HG02763 (cell line): ENCODE measurements at regions not wholly inside any gene's neighbourhood (a gene's known extent, or its start where the extent isn't known, plus 50 kb on each side); places are given as distances from the start of the nearest gene placed in this dataset.

Experiments
- ATAC-seq: cut with Tn5 transposase; IDR thresholded peaks from one replicate; pipeline ENCODE4 v1.9.1; 2021; ENCODE audit warnings: mild to moderate bottlenecking, moderate library complexity; ENCODE audit not compliant: unreplicated experiment

- no peak for ATAC-seq
Observed at GRCh38 chr1:63710308-63710707, 63.5 kb upstream of the ROR1 start.

DNA sequence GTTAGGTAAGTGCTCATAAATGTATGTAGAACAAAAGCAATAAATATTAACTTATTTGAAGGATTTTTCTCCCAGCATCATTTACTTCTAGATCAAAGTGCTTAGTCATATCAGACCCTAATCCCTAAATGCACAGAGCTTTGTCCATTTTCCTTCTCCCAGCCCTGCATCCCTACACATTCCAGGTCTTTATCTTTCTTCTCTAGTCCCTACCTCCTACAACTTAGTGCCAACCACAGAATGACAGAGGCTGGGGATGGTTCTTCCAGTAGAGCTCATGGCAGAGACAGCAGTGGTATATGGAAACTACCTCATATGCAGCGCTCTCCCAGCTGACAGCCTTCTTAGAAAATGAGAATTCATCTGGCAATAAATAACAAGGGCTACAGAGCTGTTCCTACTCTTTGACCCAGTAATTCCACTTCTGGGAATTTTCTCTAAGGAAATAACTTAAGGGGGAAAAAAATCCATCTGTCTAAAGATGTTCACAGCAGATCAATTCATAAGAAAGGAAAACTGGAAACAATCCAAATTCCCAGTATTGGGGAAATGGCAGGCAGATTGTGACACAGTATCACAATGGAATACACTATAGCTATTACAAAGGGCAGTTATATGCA, 62.9 kb upstream of the ROR1 start:
- no peak for ATAC-seq

DNA sequence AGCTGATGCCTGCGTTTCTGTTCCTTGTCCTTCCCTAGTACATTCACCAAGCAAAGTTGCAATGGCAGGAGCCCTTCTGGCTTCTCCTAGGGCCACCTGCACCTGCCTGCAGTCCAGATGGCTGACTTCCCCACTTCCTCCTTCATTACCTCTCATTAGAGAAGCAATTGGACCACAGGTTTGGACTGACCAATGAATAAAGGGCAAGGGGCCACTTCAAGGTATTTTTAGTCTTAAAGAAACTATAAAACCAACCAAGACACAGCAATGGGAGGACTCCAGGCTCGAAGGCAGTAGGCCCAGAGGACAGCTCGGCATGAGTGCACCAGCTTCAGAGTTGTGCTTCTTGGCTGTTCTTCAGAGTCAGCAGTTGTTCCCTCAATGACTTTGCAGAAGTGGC, 60.8 kb upstream of the ROR1 start:
- no peak for ATAC-seq

DNA sequence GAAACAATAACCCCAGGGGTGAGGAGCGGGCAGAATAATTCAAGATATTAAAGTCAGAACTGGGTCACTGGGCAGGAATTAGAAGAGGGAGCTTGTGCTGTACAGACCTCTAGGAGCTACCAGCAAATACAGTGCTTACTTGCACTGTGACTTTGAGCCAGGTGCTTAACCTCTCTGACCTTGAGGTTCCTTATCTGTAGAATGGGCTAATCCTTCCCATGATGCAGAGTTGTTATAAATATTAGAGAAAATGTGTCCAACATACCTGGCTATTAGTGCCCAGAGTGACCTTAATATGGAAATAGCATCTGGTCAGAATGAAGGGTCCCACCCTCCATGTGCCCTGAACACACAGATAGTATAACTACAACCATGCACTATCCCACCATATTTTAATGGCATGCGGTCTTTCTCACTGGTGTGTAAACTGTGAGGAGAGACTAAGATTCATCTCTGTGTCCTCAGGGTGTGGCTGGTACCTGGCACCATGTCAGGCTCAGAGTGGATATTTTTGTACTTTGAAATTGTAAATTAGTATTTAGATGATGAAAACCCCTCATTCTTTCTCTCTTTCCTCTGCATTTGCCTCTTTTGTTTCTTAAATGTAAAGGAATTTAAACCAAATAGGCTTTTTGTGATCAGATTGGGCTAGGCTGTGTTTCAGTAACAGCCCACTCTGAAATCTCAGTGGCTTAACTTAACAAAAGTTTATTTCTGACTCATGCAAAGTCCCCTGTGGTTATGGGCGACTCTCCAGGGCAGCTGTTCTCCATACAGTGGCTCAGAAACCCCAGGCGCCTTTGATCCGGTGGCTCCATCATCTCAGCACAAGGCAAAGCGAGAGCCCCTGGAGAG, 60.0 kb upstream of the ROR1 start:
- ATAC-seq: peak; percentile 55

DNA sequence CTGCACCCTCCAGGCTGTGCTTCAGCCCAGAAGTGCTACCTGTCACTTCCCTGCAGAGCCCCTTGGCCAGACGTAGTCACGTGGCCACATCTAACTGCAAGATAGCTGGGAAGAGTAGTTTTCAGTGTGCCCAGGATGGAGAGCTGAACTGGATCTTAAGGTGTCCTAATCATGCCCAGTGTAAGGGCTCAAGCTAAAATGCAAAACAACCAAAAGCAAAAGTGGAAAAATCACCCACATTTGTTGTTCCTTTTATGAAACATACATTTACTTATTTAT, 59.4 kb upstream of the ROR1 start:
- ATAC-seq: no peak

GRCh38 chr1:63717511-63718065, 56.2 kb upstream of the ROR1 start:
- ATAC-seq: no peak

DNA sequence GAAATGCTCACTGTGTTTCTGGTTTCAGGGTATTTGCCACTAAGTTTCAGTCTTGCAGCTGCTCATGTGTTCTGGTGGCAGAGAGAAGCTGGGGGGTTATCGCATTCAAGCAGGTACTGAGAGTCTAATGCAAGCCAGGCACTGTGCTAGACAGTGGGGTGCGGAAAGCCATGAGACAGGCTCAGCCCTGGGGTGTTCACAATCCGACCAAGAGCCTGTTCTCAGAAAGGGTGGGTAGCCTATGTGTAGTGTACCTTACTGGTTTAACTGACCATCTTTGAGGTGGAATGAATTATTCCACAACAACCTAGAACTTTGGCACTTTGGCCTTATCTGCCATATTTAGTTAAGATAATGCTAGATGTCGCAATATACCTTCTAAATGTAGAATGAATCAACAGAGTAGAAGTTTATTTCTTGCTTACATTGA, 55.3 kb upstream of the ROR1 start:
- ATAC-seq: no peak

DNA sequence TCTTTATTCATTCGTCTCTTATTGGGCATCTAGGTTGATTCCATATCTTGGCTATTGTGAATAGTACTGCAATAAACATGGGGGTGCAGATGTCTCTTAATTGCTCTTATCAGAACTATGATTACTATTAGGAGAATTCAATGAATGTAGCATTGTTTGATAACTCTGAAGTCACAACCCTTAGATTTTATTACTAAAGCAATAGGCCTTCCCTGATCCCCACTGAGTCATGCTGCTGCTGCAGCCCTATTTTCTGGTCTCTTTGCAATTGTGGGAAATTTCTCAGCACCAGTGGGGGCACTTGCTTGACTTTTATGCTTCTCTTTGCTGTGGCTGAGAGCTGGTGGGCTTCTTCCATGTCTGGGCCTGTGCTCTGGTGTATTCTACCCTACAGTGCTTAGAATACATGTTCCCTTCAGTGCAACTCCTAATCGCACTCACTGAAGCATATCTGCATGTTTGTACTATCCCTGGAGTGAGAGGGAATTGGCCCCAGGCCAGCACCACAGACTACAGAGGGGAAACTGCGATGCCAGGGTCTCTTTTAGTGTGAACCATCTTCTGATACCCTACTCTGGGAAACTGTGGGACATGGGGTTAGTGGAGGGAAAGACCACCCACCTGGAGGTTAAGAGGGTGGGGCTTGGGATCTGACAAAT, 52.2 kb upstream of the ROR1 start:
- ATAC-seq: no peak

DNA sequence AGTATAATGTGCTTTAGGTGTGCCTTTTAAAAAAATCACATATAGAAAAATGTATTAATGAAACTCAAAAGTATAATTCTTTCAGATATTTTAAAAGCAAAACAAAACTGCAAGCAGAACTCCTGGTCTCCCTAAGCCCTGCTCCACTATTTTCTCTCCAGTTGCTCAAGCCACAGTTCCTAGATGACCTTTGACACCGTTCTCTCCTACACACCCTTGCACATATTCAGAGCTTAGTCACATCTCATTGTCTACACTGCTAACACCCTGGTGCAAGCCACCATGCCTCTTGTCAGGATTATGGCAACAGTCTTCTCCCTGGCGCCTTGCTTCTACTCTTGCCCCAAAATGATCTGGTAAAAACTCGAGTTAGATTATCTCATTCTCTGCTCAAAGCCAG, 50.2 kb upstream of the ROR1 start:
- ATAC-seq: no peak
